ENCODE measurements at regions not wholly inside any gene's neighbourhood (a gene's known extent, or its start where the extent isn't known, plus 50 kb on each side); places are given as distances from the start of the nearest gene placed in this dataset.
"Not testable (repeated sequence)": the region's sequence is repeated elsewhere in the genome, so short reads cannot be mapped to it uniquely, and the experiment has no call there.

- DNase-seq (ENCODE audit: extremely low read depth in 1 of 4, low spot score in 3 of 4); H3K27me3 ChIP-seq (ENCODE audit: control insufficient read depth in 2 of 2, insufficient read depth in 2 of 2, low read length in 2 of 2); in situ Hi-C loops (cut with MboI); FAIRE-seq; H2AFZ ChIP-seq (ENCODE audit: low read depth, low read length); H3K9me1 ChIP-seq (ENCODE audit: control insufficient read depth, insufficient read depth, low read length); ATAC-seq; H3K36me3 ChIP-seq (ENCODE audit: control insufficient read depth, insufficient read depth, low read length); H3K9ac ChIP-seq (ENCODE audit: insufficient read depth in 1 of 2, low read depth in 2 of 2, low read length in 2 of 2); H4K20me1 ChIP-seq (replicated peaks; ENCODE audit: control insufficient read depth, insufficient read depth, low read length); H3K27ac ChIP-seq (ENCODE audit: extremely low read depth, low read depth, low read length); CTCF ChIA-PET (ENCODE audit: low intra/inter-chr PET ratio); H3K79me2 ChIP-seq (ENCODE audit: control insufficient read depth, insufficient read depth, low read length); POLR2A ChIA-PET; H3K4me1 ChIP-seq (replicated peaks in 1 of 2; ENCODE audit: control insufficient read depth in 2 of 2, insufficient read depth in 2 of 2, low read length in 2 of 2); H3K4me3 ChIP-seq; BruUV-seq (replicated peaks); H3K4me2 ChIP-seq (ENCODE audit: insufficient read depth, low read length); intact Hi-C loops (cut with micrococcal nuclease); H3K9me3 ChIP-seq (replicated peaks; ENCODE audit: control insufficient read depth, insufficient read depth, low read depth, low read length): not testable (repeated sequence)
- no CpG with 5 or more reads among the region's 2 CpGs for WGBS (ENCODE audit: insufficient coverage, low coverage, missing lambda C conversion rate)
Measured at GRCh38 chr21:9032547-9032946, 1488.8 kb upstream of the TPTE start.

DNA sequence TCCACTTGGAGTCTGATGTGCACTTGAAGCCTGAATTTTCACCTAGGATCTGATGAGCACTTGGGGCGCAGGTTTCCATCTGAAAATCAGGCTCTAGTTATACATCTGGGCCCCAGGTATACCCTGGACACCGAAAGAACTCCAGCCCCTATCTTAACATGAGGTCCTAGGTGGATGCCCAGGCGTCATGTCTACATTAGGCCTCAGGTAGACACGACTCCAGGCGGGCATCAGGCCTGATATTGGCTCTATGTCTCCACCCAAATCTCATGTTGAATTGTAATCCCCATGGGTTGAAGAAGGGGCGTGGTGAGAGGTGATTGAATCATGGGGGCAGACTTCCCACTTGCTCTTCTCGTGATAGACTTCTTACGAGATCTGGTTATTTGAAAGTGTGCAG lies 1488.1 kb upstream of the TPTE start:
- H3K79me2 ChIP-seq (ENCODE audit: control insufficient read depth, insufficient read depth, low read length); H3K27me3 ChIP-seq (ENCODE audit: control insufficient read depth in 2 of 2, insufficient read depth in 2 of 2, low read length in 2 of 2); H3K9me3 ChIP-seq (replicated peaks; ENCODE audit: control insufficient read depth, insufficient read depth, low read depth, low read length); CTCF ChIA-PET (ENCODE audit: low intra/inter-chr PET ratio); DNase-seq (ENCODE audit: extremely low read depth in 1 of 4, low spot score in 3 of 4); in situ Hi-C loops (cut with MboI); ATAC-seq; BruUV-seq (replicated peaks); H3K36me3 ChIP-seq (ENCODE audit: control insufficient read depth, insufficient read depth, low read length); POLR2A ChIA-PET; H3K4me1 ChIP-seq (replicated peaks in 1 of 2; ENCODE audit: control insufficient read depth in 2 of 2, insufficient read depth in 2 of 2, low read length in 2 of 2); H2AFZ ChIP-seq (ENCODE audit: low read depth, low read length); intact Hi-C loops (cut with micrococcal nuclease); H3K4me2 ChIP-seq (ENCODE audit: insufficient read depth, low read length); H3K9me1 ChIP-seq (ENCODE audit: control insufficient read depth, insufficient read depth, low read length); H3K4me3 ChIP-seq; H4K20me1 ChIP-seq (replicated peaks; ENCODE audit: control insufficient read depth, insufficient read depth, low read length); H3K27ac ChIP-seq (ENCODE audit: extremely low read depth, low read depth, low read length); FAIRE-seq; H3K9ac ChIP-seq (ENCODE audit: insufficient read depth in 1 of 2, low read depth in 2 of 2, low read length in 2 of 2): not testable (repeated sequence)
- 3% methylated on average over 6 of the region's 8 CpGs for WGBS (ENCODE audit: insufficient coverage, low coverage, missing lambda C conversion rate)

GRCh38 chr21:9034491-9035200 lies 1486.7 kb upstream of the TPTE start:
- ATAC-seq; H3K9me1 ChIP-seq (ENCODE audit: control insufficient read depth, insufficient read depth, low read length); CTCF ChIA-PET (ENCODE audit: low intra/inter-chr PET ratio); H3K4me1 ChIP-seq (replicated peaks in 1 of 2; ENCODE audit: control insufficient read depth in 2 of 2, insufficient read depth in 2 of 2, low read length in 2 of 2); H3K36me3 ChIP-seq (ENCODE audit: control insufficient read depth, insufficient read depth, low read length); H3K79me2 ChIP-seq (ENCODE audit: control insufficient read depth, insufficient read depth, low read length); BruUV-seq (replicated peaks); H3K9me3 ChIP-seq (replicated peaks; ENCODE audit: control insufficient read depth, insufficient read depth, low read depth, low read length); H2AFZ ChIP-seq (ENCODE audit: low read depth, low read length); DNase-seq (ENCODE audit: extremely low read depth in 1 of 4, low spot score in 3 of 4); H4K20me1 ChIP-seq (replicated peaks; ENCODE audit: control insufficient read depth, insufficient read depth, low read length); in situ Hi-C loops (cut with MboI); H3K9ac ChIP-seq (ENCODE audit: insufficient read depth in 1 of 2, low read depth in 2 of 2, low read length in 2 of 2); H3K27ac ChIP-seq (ENCODE audit: extremely low read depth, low read depth, low read length); FAIRE-seq; H3K4me2 ChIP-seq (ENCODE audit: insufficient read depth, low read length); H3K4me3 ChIP-seq; intact Hi-C loops (cut with micrococcal nuclease); POLR2A ChIA-PET; H3K27me3 ChIP-seq (ENCODE audit: control insufficient read depth in 2 of 2, insufficient read depth in 2 of 2, low read length in 2 of 2): not testable (repeated sequence)
- WGBS (ENCODE audit: insufficient coverage, low coverage, missing lambda C conversion rate) = 0% methylated on average over 4 of the region's 8 CpGs

GRCh38 chr21:9035225-9035624 lies 1486.2 kb upstream of the TPTE start:
- intact Hi-C loops (cut with micrococcal nuclease); H3K36me3 ChIP-seq (ENCODE audit: control insufficient read depth, insufficient read depth, low read length); H3K4me2 ChIP-seq (ENCODE audit: insufficient read depth, low read length); H3K9ac ChIP-seq (ENCODE audit: insufficient read depth in 1 of 2, low read depth in 2 of 2, low read length in 2 of 2); H3K4me3 ChIP-seq; in situ Hi-C loops (cut with MboI); H4K20me1 ChIP-seq (replicated peaks; ENCODE audit: control insufficient read depth, insufficient read depth, low read length); H3K27ac ChIP-seq (ENCODE audit: extremely low read depth, low read depth, low read length); DNase-seq (ENCODE audit: extremely low read depth in 1 of 4, low spot score in 3 of 4); H2AFZ ChIP-seq (ENCODE audit: low read depth, low read length); POLR2A ChIA-PET; ATAC-seq; FAIRE-seq; H3K27me3 ChIP-seq (ENCODE audit: control insufficient read depth in 2 of 2, insufficient read depth in 2 of 2, low read length in 2 of 2); H3K4me1 ChIP-seq (replicated peaks in 1 of 2; ENCODE audit: control insufficient read depth in 2 of 2, insufficient read depth in 2 of 2, low read length in 2 of 2); BruUV-seq (replicated peaks); CTCF ChIA-PET (ENCODE audit: low intra/inter-chr PET ratio); H3K79me2 ChIP-seq (ENCODE audit: control insufficient read depth, insufficient read depth, low read length); H3K9me1 ChIP-seq (ENCODE audit: control insufficient read depth, insufficient read depth, low read length); H3K9me3 ChIP-seq (replicated peaks; ENCODE audit: control insufficient read depth, insufficient read depth, low read depth, low read length): not testable (repeated sequence)
- WGBS (ENCODE audit: insufficient coverage, low coverage, missing lambda C conversion rate) = no CpG with 5 or more reads among the region's 1 CpG
